HG02981 (cell line): ENCODE measurements at regions not wholly inside any gene's neighbourhood (a gene's known extent, or its start where the extent isn't known, plus 50 kb on each side); places are given as distances from the start of the nearest gene placed in this dataset.
A peak's percentile ranks its signal among the peaks of the same experiment; 100 is the strongest.
"Not testable (repeated sequence)": the region's sequence is repeated elsewhere in the genome, so short reads cannot be mapped to it uniquely, and the experiment has no call there.

ENCODE experiments used
- ATAC-seq: cut with Tn5 transposase; IDR thresholded peaks from one replicate; pipeline ENCODE4 v1.9.1; 2021; ENCODE audit warnings: mild to moderate bottlenecking, moderate library complexity; ENCODE audit not compliant: unreplicated experiment

GRCh38 chrX:104391906-104392305 lies 137.2 kb upstream of the ESX1 start:
- no peak for ATAC-seq

- ATAC-seq: no peak
These were observed 122.2 kb upstream of the ESX1 start for GRCh38 chrX:104376937-104377336.

GRCh38 chrX:104372547-104372946 lies 117.8 kb upstream of the ESX1 start:
- ATAC-seq: no peak

- ATAC-seq: no peak
These were observed 115.4 kb upstream of the ESX1 start for GRCh38 chrX:104370089-104370488.

GRCh38 chrX:104360774-104361173 lies 106.0 kb upstream of the ESX1 start:
- not testable (repeated sequence) for ATAC-seq

GRCh38 chrX:104359124-104359523 lies 104.4 kb upstream of the ESX1 start:
- no peak for ATAC-seq

- ATAC-seq: no peak
These were observed 96.5 kb upstream of the ESX1 start for GRCh38 chrX:104351173-104351769.

GRCh38 chrX:104347860-104348259 lies 93.1 kb upstream of the ESX1 start:
- ATAC-seq: no peak

GRCh38 chrX:104343428-104344129 lies 88.8 kb upstream of the ESX1 start:
- ATAC-seq: peak; percentile 81

GRCh38 chrX:104342065-104342464 lies 87.3 kb upstream of the ESX1 start:
- no peak for ATAC-seq

- ATAC-seq: no peak
These were observed 81.0 kb upstream of the ESX1 start for GRCh38 chrX:104335756-104336155.

- no peak for ATAC-seq
These were observed 80.2 kb upstream of the ESX1 start for GRCh38 chrX:104334971-104335370.

GRCh38 chrX:104330966-104331365 lies 76.2 kb upstream of the ESX1 start:
- no peak for ATAC-seq

- no peak for ATAC-seq
These were observed 75.0 kb upstream of the ESX1 start for GRCh38 chrX:104329731-104330130.

- no peak for ATAC-seq
These were observed 70.5 kb upstream of the ESX1 start for GRCh38 chrX:104325213-104325585.

- no peak for ATAC-seq
These were observed 69.9 kb upstream of the ESX1 start for GRCh38 chrX:104324461-104325212.

- no peak for ATAC-seq
These were observed 64.6 kb upstream of the ESX1 start for GRCh38 chrX:104319346-104319745.

GRCh38 chrX:104318330-104319009 lies 63.7 kb upstream of the ESX1 start:
- no peak for ATAC-seq

- no peak for ATAC-seq
These were observed 62.0 kb upstream of the ESX1 start for GRCh38 chrX:104316739-104317138.

- no peak for ATAC-seq
These were observed 60.8 kb upstream of the ESX1 start for GRCh38 chrX:104315555-104315954.

GRCh38 chrX:104310657-104311254 lies 56.0 kb upstream of the ESX1 start:
- no peak for ATAC-seq
